Heart left ventricle (tissue), 13 donors: ENCODE measurements at regions not wholly inside any gene's neighbourhood (a gene's known extent, or its start where the extent isn't known, plus 50 kb on each side); places are given as distances from the start of the nearest gene placed in this dataset.

Experiments used
- POLR2A ChIP-seq, 2 donors: fragments of 450-650 bp; IDR thresholded peaks; one replicate each; pipeline ENCODE4 v1.6.1; 2017; ENCODE audit warnings: antibody characterized with exemption in 2 of 2, mild to moderate bottlenecking in 2 of 2, moderate library complexity in 2 of 2
- TF ChIP-seq, protein P1 (sequence below), 12 donors: fragments of 200-600 bp; sonication (generic) in 4 of 12; IDR thresholded peaks; one replicate each; pipeline versions ENCODE4 v1.5.0 to v1.8.0; 2018 to 2022; ENCODE audit warnings: antibody characterized with exemption in 12 of 12, mild to moderate bottlenecking in 5 of 12
- donor health status: ischemic (EF 13 %, LVEDD 7.1; RV severe dilation, severe dysfunction).
- donor health status: DM: no; HTN: yes; CAD: no.
- donor health status: DM: no; HTN: no; CAD: no.
- donor health status: ischemic (EF 25% LVEDD 6.9; RV normal size, moderate dysfunction).
- donor health status: ischemic (EF 25% LVEDD 5.7; RV mildly dilated, moderate dysfunction).
- donor health status: ischemic (EF 35%, LVEDD 5.7; RV mildly dilated, moderate dysfunction).
- donor health status: nonischemic (EF 11% LVEDD 7.7; RV severe dilation, severe dysfunction).
- donor health status: DM: yes; HTN: yes; CAD: no.
- donor health status: PGD.
- donor health status: ischemic (EF 29% LVEDD 5.4; RV normal size, mild dysfunction).
- donor health status: nonischemic (EF 23%, LVEDD 6.1; RV moderate dilation, normal function).

GRCh38 chr5:68147659-68148058 is 67.9 kb upstream of the PIK3R1 start:
- TF ChIP-seq, protein P1, sequence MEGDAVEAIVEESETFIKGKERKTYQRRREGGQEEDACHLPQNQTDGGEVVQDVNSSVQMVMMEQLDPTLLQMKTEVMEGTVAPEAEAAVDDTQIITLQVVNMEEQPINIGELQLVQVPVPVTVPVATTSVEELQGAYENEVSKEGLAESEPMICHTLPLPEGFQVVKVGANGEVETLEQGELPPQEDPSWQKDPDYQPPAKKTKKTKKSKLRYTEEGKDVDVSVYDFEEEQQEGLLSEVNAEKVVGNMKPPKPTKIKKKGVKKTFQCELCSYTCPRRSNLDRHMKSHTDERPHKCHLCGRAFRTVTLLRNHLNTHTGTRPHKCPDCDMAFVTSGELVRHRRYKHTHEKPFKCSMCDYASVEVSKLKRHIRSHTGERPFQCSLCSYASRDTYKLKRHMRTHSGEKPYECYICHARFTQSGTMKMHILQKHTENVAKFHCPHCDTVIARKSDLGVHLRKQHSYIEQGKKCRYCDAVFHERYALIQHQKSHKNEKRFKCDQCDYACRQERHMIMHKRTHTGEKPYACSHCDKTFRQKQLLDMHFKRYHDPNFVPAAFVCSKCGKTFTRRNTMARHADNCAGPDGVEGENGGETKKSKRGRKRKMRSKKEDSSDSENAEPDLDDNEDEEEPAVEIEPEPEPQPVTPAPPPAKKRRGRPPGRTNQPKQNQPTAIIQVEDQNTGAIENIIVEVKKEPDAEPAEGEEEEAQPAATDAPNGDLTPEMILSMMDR (IDR thresholded peaks at IDR 0.05): no peak
- no peak for TF ChIP-seq POLR2A (IDR thresholded peaks at IDR 0.05)
